ENCODE measurements at regions not wholly inside any gene's neighbourhood (a gene's known extent, or its start where the extent isn't known, plus 50 kb on each side); places are given as distances from the start of the nearest gene placed in this dataset.

GRCh38 chr13:58165617-58166016 is 534.1 kb downstream of the PCDH17 start:
- TF ChIP-seq CTCF (IDR thresholded peaks at IDR 0.05) (no peak), POLR2A (IDR thresholded peaks at IDR 0.05) (no peak)

All from heart left ventricle (tissue), 13 donors.